RWPE1 (cell line): ENCODE measurements at regions not wholly inside any gene's neighbourhood (a gene's known extent, or its start where the extent isn't known, plus 50 kb on each side); places are given as distances from the start of the nearest gene placed in this dataset.

ENCODE experiments used
- CTCF ChIA-PET: fragments of 350-600 bp; sonication (Branson Sonifier 250); formaldehyde crosslinking; extraction: SDS; loops from one replicate; lab custom pipeline; 2021; lab: Yijun Ruan, JAX
- POLR2A ChIA-PET: fragments of 400-600 bp; formaldehyde crosslinking; extraction: SDS; loops from one replicate; lab custom pipeline; 2020; ENCODE audit warnings: antibody characterized with exemption; ENCODE audit not compliant: low non-redundant PET; lab: Yijun Ruan, JAX
- DNase-seq: peaks from one replicate; pipeline ENCODE4 v3.0.0; 2012; ENCODE audit warnings: low spot score
- H3K27ac ChIP-seq: fragments of 450-650 bp; 2 replicates; pipeline ENCODE4 v1.5.1; 2017
- TF ChIP-seq, protein P1 (sequence below): fragments of 450-650 bp; conservative IDR thresholded peaks from 2 replicates; pipeline ENCODE4 v1.5.1; 2017; ENCODE audit warnings: low read depth, mild to moderate bottlenecking

DNA sequence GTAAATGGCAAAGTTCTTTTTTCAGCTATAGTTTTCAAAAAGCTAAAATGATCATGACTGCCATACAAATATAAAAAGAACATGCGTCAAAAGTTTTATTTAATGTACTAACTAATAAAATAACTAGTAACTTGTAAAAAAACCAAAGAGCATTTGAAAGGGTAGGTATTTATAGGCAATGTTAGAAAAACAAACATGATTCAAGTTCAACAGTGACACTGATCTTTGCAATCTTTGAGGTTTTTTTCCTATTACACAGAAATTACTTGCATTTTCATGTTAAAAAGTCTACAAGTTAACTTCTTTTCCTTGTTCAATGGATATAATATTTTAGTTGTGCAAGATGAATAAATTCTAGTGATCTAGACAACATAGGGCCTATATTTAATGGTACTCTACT lies 72.3 kb upstream of the GRID2 start:
- TF ChIP-seq, protein P1, sequence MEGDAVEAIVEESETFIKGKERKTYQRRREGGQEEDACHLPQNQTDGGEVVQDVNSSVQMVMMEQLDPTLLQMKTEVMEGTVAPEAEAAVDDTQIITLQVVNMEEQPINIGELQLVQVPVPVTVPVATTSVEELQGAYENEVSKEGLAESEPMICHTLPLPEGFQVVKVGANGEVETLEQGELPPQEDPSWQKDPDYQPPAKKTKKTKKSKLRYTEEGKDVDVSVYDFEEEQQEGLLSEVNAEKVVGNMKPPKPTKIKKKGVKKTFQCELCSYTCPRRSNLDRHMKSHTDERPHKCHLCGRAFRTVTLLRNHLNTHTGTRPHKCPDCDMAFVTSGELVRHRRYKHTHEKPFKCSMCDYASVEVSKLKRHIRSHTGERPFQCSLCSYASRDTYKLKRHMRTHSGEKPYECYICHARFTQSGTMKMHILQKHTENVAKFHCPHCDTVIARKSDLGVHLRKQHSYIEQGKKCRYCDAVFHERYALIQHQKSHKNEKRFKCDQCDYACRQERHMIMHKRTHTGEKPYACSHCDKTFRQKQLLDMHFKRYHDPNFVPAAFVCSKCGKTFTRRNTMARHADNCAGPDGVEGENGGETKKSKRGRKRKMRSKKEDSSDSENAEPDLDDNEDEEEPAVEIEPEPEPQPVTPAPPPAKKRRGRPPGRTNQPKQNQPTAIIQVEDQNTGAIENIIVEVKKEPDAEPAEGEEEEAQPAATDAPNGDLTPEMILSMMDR, result no peak
- DNase-seq, result no peak
- H3K27ac ChIP-seq, result no peak overlapping the region
- CTCF ChIA-PET, result no interaction called here
- POLR2A ChIA-PET, result no interaction called here

DNA sequence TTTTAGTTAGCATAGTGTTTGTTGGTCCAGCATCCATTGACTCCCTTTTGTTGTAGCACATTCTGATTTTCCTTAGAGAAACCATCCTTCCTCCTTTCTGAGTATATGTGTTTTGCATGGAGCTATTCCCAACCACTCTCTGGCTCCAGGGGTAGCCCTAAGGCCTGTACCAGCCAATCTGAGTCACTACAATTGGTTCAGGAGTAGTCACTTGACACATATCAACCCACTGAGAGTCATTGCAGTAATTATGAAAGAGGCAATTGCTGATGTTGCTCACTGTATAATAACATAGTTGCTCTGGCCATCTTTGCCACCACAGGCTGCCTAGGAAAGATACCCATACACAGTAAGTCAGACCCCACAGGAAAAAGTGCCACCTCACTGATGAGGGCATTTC lies 71.2 kb upstream of the GRID2 start:
- no peak for DNase-seq
- TF ChIP-seq, protein P1, result no peak
- POLR2A ChIA-PET, result no interaction called here
- CTCF ChIA-PET, result interaction anchor here (0.6 kb wide), 1 partner anchor 391 kb away, joined by 7 read pairs; no protein-coding TSS in a partner anchor
- no peak overlapping the region for H3K27ac ChIP-seq

DNA sequence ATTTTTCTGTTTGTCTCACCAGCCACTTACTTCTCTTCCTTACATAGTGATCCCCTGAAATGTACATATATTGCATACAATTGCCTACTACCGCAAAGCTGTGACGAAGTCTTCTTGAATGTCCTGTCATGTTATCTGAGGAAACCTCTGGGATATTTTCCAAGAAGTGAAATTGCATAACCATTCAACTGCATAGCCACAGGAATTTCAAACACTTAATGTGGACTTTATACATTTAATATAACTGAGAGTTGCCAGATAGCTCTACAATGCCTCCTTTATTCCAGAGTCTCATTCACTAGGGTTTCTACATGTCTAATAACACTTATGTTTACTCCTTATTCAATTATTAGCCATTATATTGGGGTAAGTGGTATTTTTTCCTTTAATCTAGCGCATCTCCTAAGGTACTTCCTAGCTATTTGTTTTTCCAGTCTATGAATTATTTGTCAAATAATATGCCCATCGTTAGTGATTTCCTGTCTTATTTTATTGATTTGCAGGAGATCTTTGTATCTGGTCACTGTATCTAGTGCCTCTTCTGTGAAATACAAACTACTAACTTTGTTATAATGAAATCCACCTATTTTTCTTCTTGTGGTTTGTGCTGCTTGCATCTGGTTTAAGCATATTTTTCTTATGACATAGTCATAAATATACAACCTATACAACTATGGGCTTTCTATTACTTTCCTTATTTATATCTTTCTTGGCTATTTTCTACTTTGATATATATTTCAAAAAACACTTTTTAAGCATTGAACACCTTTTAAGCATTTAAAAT lies 69.2 kb upstream of the GRID2 start:
- no peak overlapping the region for H3K27ac ChIP-seq
- CTCF ChIA-PET, result interaction anchor here (0.6 kb wide), 1 partner anchor 482 kb away, joined by 3 read pairs; no protein-coding TSS in a partner anchor
- POLR2A ChIA-PET, result no interaction called here
- TF ChIP-seq, protein P1, result no peak
- peak; percentile 70 for DNase-seq

DNA sequence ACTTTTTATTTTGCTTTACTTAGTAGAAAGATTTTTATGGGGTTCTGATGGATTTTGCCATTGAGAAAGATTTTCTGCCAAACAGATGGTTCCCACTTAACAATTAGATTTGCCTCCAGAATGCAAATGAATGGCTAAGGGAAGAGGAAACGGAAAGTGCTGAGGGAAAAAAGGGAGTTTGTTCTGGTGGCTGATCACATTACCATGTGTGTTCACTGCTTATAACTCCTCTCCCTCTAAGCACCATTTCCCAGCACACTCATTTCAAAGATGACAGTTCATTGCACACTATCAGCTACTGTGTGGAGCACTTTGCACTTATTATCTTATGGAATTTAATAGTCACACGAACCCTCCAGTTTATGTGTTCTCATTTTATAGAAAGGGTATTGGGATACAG lies 68.0 kb upstream of the GRID2 start:
- TF ChIP-seq, protein P1, result no peak
- CTCF ChIA-PET, result interaction anchor here (0.6 kb wide), 1 partner anchor 99 kb away, joined by 4 read pairs; no protein-coding TSS in a partner anchor
- DNase-seq, result no peak

DNA sequence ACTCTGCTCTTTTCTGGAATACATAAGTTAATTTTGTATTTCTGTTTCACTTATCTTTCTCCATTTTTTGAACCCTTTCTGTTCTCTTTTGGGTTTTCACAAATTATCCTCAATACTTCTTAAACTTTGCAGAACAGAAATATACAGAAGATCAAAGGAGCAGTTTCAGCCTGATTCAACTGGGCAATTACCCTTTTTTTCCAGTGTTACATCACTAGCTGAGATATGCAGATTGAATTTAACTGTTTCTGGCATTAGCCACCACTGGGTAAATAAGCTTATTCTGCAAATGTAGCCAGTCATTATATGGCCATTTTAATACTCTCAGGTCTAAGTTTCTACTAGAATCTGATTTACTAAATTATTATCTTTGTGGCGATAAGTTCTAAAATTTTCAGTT lies 66.9 kb upstream of the GRID2 start:
- ChIA-PET POLR2A (no interaction called here), CTCF (no interaction called here)
- H3K27ac ChIP-seq, result no peak overlapping the region
- TF ChIP-seq, protein P1, result no peak
- DNase-seq, result no peak

More for the DNA sequence above, 68.0 kb upstream of the GRID2 start:
- POLR2A ChIA-PET, result no interaction called here
- H3K27ac ChIP-seq, result no peak overlapping the region

DNA sequence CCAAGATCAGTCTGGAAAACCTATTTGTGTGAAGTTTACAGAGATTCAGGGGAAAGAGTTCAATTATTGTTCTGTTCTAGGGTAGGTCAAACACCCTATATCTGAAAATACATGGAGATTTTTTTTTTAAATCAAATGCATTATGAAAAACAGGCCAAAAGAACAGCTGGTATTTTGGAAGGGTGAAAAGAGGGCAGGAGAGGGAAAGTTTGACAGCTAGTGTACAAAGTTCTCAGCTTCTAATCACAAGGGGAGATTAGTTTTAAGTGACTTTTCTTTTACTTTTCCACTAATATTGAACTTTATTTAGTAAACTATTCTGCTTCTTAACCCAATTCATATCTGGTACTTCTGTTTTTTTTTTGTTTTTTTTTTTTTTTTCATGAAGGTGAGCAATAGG lies 66.2 kb upstream of the GRID2 start:
- no peak for DNase-seq
- POLR2A ChIA-PET, result no interaction called here
- no peak overlapping the region for H3K27ac ChIP-seq
- TF ChIP-seq, protein P1, result no peak
- CTCF ChIA-PET, result no interaction called here
